NB4 (cell line): ENCODE measurements at regions not wholly inside any gene's neighbourhood (a gene's known extent, or its start where the extent isn't known, plus 50 kb on each side); places are given as distances from the start of the nearest gene placed in this dataset.

Source experiments
- CTCF ChIP-seq: IDR thresholded peaks from one replicate; pipeline ENCODE4 v1.5.1; 2012; ENCODE audit warnings: low read depth, low read length
- MAX ChIP-seq: IDR thresholded peaks from 2 replicates; pipeline ENCODE4 v1.6.1; 2011; ENCODE audit warnings: low read depth, low read length
- POLR2A ChIP-seq: IDR thresholded peaks from 2 replicates; pipeline ENCODE4 v1.6.1; 2011; ENCODE audit warnings: mild to moderate bottlenecking; ENCODE audit not compliant: insufficient read length; ENCODE audit errors: extremely low read depth

- TF ChIP-seq MAX (no peak), POLR2A (no peak), CTCF (no peak)
Measured at GRCh38 chr18:66695281-66695680, 91.4 kb upstream of the CDH19 start.
